Lung (tissue), 11 donors: ENCODE measurements at regions not wholly inside any gene's neighbourhood (a gene's known extent, or its start where the extent isn't known, plus 50 kb on each side); places are given as distances from the start of the nearest gene placed in this dataset.

Experiments
- ATAC-seq: fragments of 200-7000 bp; cut with Tn5 transposase; one replicate; pipeline ENCODE4 v1.9.1; 2020; ENCODE audit warnings: moderate number of reproducible peaks; ENCODE audit not compliant: insufficient read depth, low FRiP score
- DNase-seq, 3 donors: peaks; one replicate each; pipeline ENCODE4 v3.0.0-alpha.2; 2013 to 2017
- H3K27ac ChIP-seq, 2 donors: one replicate each; pipeline ENCODE4 v1.5.1; 2013; ENCODE audit warnings: mild to moderate bottlenecking in 2 of 2, moderate library complexity in 2 of 2, control low read depth in 1 of 2, inconsistent platforms in 1 of 2, low read depth in 1 of 2, low read length in 1 of 2
- H3K27me3 ChIP-seq, 3 donors: one replicate each; pipeline ENCODE4 v1.5.1; 2013; ENCODE audit warnings: low read length in 2 of 3; ENCODE audit not compliant: control insufficient read depth in 3 of 3, insufficient read depth in 3 of 3
- H3K36me3 ChIP-seq, 4 donors: one replicate each; pipeline ENCODE4 v1.5.1; 2013; ENCODE audit warnings: low read length in 4 of 4, mild to moderate bottlenecking in 1 of 4, moderate library complexity in 1 of 4; ENCODE audit not compliant: control insufficient read depth in 4 of 4, insufficient read depth in 4 of 4
- H3K4me1 ChIP-seq, 5 donors: one replicate each; pipeline ENCODE4 v1.5.1; 2013; ENCODE audit warnings: low read length in 5 of 5, mild to moderate bottlenecking in 2 of 5, moderate library complexity in 1 of 5; ENCODE audit not compliant: control insufficient read depth in 5 of 5, insufficient read depth in 5 of 5
- H3K4me3 ChIP-seq: one replicate; pipeline ENCODE4 v1.5.1; 2013; ENCODE audit warnings: mild to moderate bottlenecking, control low read depth, moderate library complexity
- H3K9ac ChIP-seq, 2 donors: one replicate each; pipeline ENCODE4 v1.5.1; 2013; ENCODE audit warnings: low read length in 2 of 2, control low read depth in 1 of 2; ENCODE audit not compliant: insufficient read depth in 1 of 2
- H3K9me3 ChIP-seq, 4 donors: one replicate each; pipeline ENCODE4 v1.5.1; 2013; ENCODE audit warnings: low read length in 3 of 4, mild to moderate bottlenecking in 1 of 4, moderate library complexity in 1 of 4; ENCODE audit not compliant: control insufficient read depth in 4 of 4, insufficient read depth in 3 of 4
- CTCF ChIP-seq: IDR thresholded peaks from 2 replicates; pipeline ENCODE4 v1.5.1; 2012; ENCODE audit warnings: mild to moderate bottlenecking; ENCODE audit errors: control extremely low read depth, extremely low read depth
- WGBS, 2 donors: extraction: QIAGEN DNeasy Blood & Tissue Kit; methylation state at CpG; one replicate each; pipeline ENCODE4 v1.1.7; 2013; 5-methylcytosine and 5-hydroxymethylcytosine counted together
- donor health status: control.
- donor health status: control.
- donor health status: Bipolar disorder and iron deficiency.
- donor health status: healthy.
- donor health status: DM: yes; HTN: yes; CAD: no.

- Histone ChIP-seq H3K9me3 (no peaks in the 10 kb centered on the region), H3K4me3 (no peak overlapping the region), H3K27me3 (no peaks in the 10 kb centered on the region), H3K27ac (no peak overlapping the region), H3K36me3 (no peaks in the 10 kb centered on the region), H3K4me1 (peaks cover 0 to 42% (median 6%) of the 10 kb centered on the region in 5 donors), H3K9ac (no peak overlapping the region)
- WGBS, 2 donors: 72 to 82% methylated on average over 3 of the region's 3 CpGs
- DNase-seq (no peak), ATAC-seq (no peak)
- TF ChIP-seq CTCF: no peak
These were observed 295.6 kb downstream of the ZNF536 start for GRCh38 chr19:30667746-30668145.

DNA sequence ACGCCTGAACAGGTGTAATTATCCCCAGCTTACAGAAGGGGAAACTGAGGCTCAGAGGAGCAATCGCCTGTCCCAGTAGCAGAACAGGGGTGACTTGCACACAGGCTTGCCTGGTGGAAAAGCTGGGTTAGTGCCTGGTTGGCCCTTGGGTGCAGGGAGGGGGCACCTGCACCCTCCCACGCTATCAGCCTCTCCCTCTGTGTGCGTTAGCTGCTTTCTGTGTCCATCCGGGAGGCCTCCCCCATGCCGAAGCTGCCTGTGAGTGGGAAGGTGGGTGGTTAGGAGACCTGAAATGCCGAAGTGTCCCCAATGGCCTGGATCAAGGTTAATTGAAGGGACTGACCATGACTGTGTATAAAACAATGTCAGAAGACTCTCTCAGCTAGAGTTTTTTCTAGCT is 295.0 kb downstream of the ZNF536 start:
- Histone ChIP-seq H3K9me3 (no peaks in the 10 kb centered on the region), H3K36me3 (no peaks in the 10 kb centered on the region), H3K9ac (no peak overlapping the region), H3K27ac (no peak overlapping the region), H3K27me3 (no peaks in the 10 kb centered on the region), H3K4me3 (no peak overlapping the region), H3K4me1 (peaks cover 0 to 46% (median 9%) of the 10 kb centered on the region in 5 donors)
- TF ChIP-seq CTCF: no peak
- no peak for ATAC-seq
- 87 to 91% methylated on average over 7 of the region's 7 CpGs for WGBS, 2 donors
- peak in 1 of 3 donors; percentile 4 for DNase-seq

DNA sequence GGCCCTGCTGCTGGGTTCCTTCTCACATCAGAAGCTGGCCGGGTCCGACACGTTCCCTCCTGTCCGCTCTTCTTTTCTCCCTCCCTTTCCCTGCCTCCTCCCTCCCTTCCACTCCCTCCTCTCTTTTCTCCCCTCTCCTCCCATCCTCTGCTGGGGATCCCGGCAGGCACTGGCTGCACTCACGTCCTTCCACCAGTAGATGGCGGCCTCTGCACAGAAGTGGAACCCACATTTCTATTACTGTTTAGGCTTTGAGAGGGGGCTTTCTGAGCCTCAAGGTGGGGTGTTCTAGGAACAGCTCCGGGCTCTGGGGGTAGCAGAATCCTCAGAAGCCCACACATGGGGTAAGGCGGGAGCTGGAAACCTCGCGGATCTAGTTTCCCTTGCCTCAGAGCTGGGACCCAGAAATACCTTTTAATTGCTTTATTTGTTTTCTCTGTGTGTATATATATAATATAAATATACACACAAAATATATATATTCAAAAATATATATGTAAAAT is 294.2 kb downstream of the ZNF536 start:
- peak; percentile 55 to 62 (median 57) for DNase-seq
- Histone ChIP-seq H3K9ac (no peak overlapping the region), H3K9me3 (no peaks in the 10 kb centered on the region), H3K4me3 (no peak overlapping the region), H3K27ac (no peak overlapping the region), H3K4me1 (peaks cover 0 to 40% (median 5%) of the 10 kb centered on the region in 5 donors), H3K27me3 (no peaks in the 10 kb centered on the region), H3K36me3 (no peaks in the 10 kb centered on the region)
- no peak for ATAC-seq
- WGBS, 2 donors: 4 to 6% methylated on average over 11 of the region's 11 CpGs
- peak; percentile 60 for TF ChIP-seq CTCF

DNA sequence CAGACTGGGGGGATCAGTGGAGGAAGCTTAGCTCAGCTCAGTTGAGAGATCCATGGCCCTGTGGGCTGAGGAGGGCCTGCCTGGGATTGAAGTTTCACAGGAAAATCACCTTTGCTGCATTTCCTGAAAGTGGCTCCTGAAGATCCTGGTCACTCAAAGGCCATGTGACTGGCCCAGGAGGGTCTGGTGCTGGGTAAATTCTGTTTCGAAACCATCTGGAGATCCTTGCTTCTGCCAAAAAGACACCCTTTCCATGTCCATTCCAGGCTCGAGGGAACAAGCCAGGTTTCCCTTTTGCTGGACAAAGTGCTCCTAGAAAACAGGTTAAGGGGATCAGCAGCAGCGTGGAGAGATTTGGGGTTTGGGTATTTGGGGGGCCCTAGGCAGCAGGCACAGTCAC is 293.3 kb downstream of the ZNF536 start:
- Histone ChIP-seq H3K4me3 (no peak overlapping the region), H3K9me3 (no peaks in the 10 kb centered on the region), H3K4me1 (peaks cover 0 to 32% (median 0%) of the 10 kb centered on the region in 5 donors), H3K27ac (no peak overlapping the region), H3K9ac (no peak overlapping the region), H3K27me3 (no peaks in the 10 kb centered on the region), H3K36me3 (no peaks in the 10 kb centered on the region)
- WGBS, 2 donors: 73 to 90% methylated on average over 3 of the region's 3 CpGs
- no peak for ATAC-seq
- TF ChIP-seq CTCF: no peak
- DNase-seq: peak in 1 of 3 donors; percentile 0
